GM11168 (cell line): ENCODE measurements at regions not wholly inside any gene's neighbourhood (a gene's known extent, or its start where the extent isn't known, plus 50 kb on each side); places are given as distances from the start of the nearest gene placed in this dataset.
"Not testable (repeated sequence)": the region's sequence is repeated elsewhere in the genome, so short reads cannot be mapped to it uniquely, and the experiment has no call there.

Source experiments
- in situ Hi-C: fragments of 300-500 bp; cut with MboI; formaldehyde crosslinking; loops from one replicate; pipeline ENCODE4 v1.12.0; 2022; ENCODE audit warnings: low sequenced_read_pairs; ENCODE audit not compliant: unreplicated experiment

GRCh38 chr3:106114220-106114619, 245.4 kb upstream of the CBLB start:
- in situ Hi-C loops: no loop called here

- in situ Hi-C loops: no loop called here
Observed at GRCh38 chr3:106114848-106115247, 246.0 kb upstream of the CBLB start.

- in situ Hi-C loops: no loop called here
Observed at GRCh38 chr3:106115557-106115956, 246.7 kb upstream of the CBLB start.

- in situ Hi-C loops: no loop called here
Observed at GRCh38 chr3:106116733-106117489, 248.1 kb upstream of the CBLB start.

- in situ Hi-C loops: no loop called here
Observed at GRCh38 chr3:106117490-106117858, 248.7 kb upstream of the CBLB start.

- in situ Hi-C loops: no loop called here
Observed at GRCh38 chr3:106119614-106120082, 250.8 kb upstream of the CBLB start.

- in situ Hi-C loops: no loop called here
Observed at GRCh38 chr3:106120356-106120755, 251.5 kb upstream of the CBLB start.

- in situ Hi-C loops: no loop called here
Observed at GRCh38 chr3:106121491-106122289, 252.9 kb upstream of the CBLB start.

GRCh38 chr3:106124818-106125217, 256.0 kb upstream of the CBLB start:
- in situ Hi-C loops: no loop called here

- in situ Hi-C loops: no loop called here
Observed at GRCh38 chr3:106125321-106125720, 256.5 kb upstream of the CBLB start.

- in situ Hi-C loops: no loop called here
Observed at GRCh38 chr3:106126067-106126845, 257.4 kb upstream of the CBLB start.

- in situ Hi-C loops: no loop called here
Observed at GRCh38 chr3:106126846-106127235, 258.0 kb upstream of the CBLB start.

GRCh38 chr3:106129939-106130338, 261.1 kb upstream of the CBLB start:
- in situ Hi-C loops: no loop called here

- in situ Hi-C loops: no loop called here
Observed at GRCh38 chr3:106130384-106131198, 261.8 kb upstream of the CBLB start.

- in situ Hi-C loops: no loop called here
Observed at GRCh38 chr3:106135451-106136160, 266.8 kb upstream of the CBLB start.

- in situ Hi-C loops: no loop called here
Observed at GRCh38 chr3:106139826-106140225, 271.0 kb upstream of the CBLB start.

- in situ Hi-C loops: no loop called here
Observed at GRCh38 chr3:106140431-106140830, 271.6 kb upstream of the CBLB start.

- in situ Hi-C loops: no loop called here
Observed at GRCh38 chr3:106144030-106144429, 275.2 kb upstream of the CBLB start.

GRCh38 chr3:106148440-106149082, 279.7 kb upstream of the CBLB start:
- in situ Hi-C loops: not testable (repeated sequence)
